Right lobe of liver (tissue), 6 donors: ENCODE measurements at regions not wholly inside any gene's neighbourhood (a gene's known extent, or its start where the extent isn't known, plus 50 kb on each side); places are given as distances from the start of the nearest gene placed in this dataset.

Experiments used
- ATAC-seq, 4 donors: fragments of 200-7000 bp; cut with Tn5 transposase; one replicate each; pipeline ENCODE4 v1.9.1; 2020; ENCODE audit warnings: mild to moderate bottlenecking in 4 of 4, moderate library complexity in 4 of 4
- DNase-seq, 3 donors: peaks; one replicate each; pipeline ENCODE4 v3.0.0-alpha.2; 2020
- H3K27ac ChIP-seq, 3 donors: fragments of 200-600 bp; one replicate each; pipeline ENCODE4 v1.8.0; 2022
- H3K27me3 ChIP-seq, 2 donors: fragments of 200-600 bp; one replicate each; pipeline ENCODE4 v1.8.0; 2022
- H3K36me3 ChIP-seq, 4 donors: fragments of 200-600 bp; sonication (generic) in 1 of 4; one replicate each; pipeline versions ENCODE4 v1.5.1 to v1.8.0; 2017 to 2022; ENCODE audit warnings: control low read depth in 1 of 4
- H3K4me1 ChIP-seq, 4 donors: fragments of 200-600 bp; sonication (generic) in 1 of 4; one replicate each; pipeline versions ENCODE4 v1.5.1 to v1.8.0; 2017 to 2022; ENCODE audit warnings: control low read depth in 1 of 4
- H3K4me3 ChIP-seq, 3 donors: fragments of 200-600 bp; one replicate each; pipeline ENCODE4 v1.8.0; 2022
- H3K9me3 ChIP-seq, 4 donors: fragments of 200-600 bp; sonication (generic) in 1 of 4; one replicate each; pipeline versions ENCODE4 v1.5.1 to v1.8.0; 2017 to 2022; ENCODE audit warnings: control low read depth in 1 of 4
- CTCF ChIP-seq, 4 donors: fragments of 200-600 bp in 3 of 4; fragments of 450-650 bp in 1 of 4; IDR thresholded peaks; one replicate each; pipeline versions ENCODE4 v1.5.1 to v1.8.0; 2016 to 2022; ENCODE audit warnings: antibody characterized with exemption in 4 of 4, mild to moderate bottlenecking in 2 of 4
- POLR2A ChIP-seq: fragments of 450-650 bp; IDR thresholded peaks from one replicate; pipeline ENCODE4 v1.6.1; 2017; ENCODE audit warnings: antibody characterized with exemption, mild to moderate bottlenecking
- WGBS: methylation state at CpG from one replicate; pipeline ENCODE4 v1.1.6; 2018; ENCODE audit warnings: low coverage, low lambda C conversion rate; ENCODE audit not compliant: insufficient coverage; ENCODE audit errors: missing lambda C conversion rate; 5-methylcytosine and 5-hydroxymethylcytosine counted together
- intact Hi-C, 2 donors: fragments of 100-400 bp; cut with DNase I; formaldehyde crosslinking; loops; one replicate each; pipeline versions ENCODE4 v1.11.2 to v1.14.1; 2022
- donor health status: DM: no; HTN: yes; CAD: no.
- donor health status: DM: no; HTN: no; CAD: no.
- donor health status: DM: no; HTN: no; CAD: no.
- donor health status: DM: no; HTN: yes; CAD: no.
- donor health status: DM: no; HTN: yes; CAD: no.

- H3K27ac ChIP-seq, result no peak overlapping the region
- intact Hi-C loops, result loop anchor here in 1 of 2 donors (10.0 kb wide), 1 partner anchor 174 kb away; no protein-coding TSS in a partner anchor
- no peaks in the 10 kb centered on the region for H3K4me1 ChIP-seq
- H3K4me3 ChIP-seq, result no peak overlapping the region
- H3K9me3 ChIP-seq, result no peaks in the 10 kb centered on the region
- TF ChIP-seq POLR2A (no peak), CTCF (IDR thresholded peaks at IDR 0.05) (no peak)
- ATAC-seq (peak in 3 of 4 donors; percentile 18 to 80 (median 58)), DNase-seq (peak in 1 of 3 donors; percentile 27)
- H3K27me3 ChIP-seq, result no peaks in the 10 kb centered on the region
- 47% methylated on average over 4 of the region's 4 CpGs for WGBS
- no peaks in the 10 kb centered on the region for H3K36me3 ChIP-seq
These were observed 302.7 kb downstream of the DUSP10 start for GRCh38 chr1:221439008-221439746.

GRCh38 chr1:221439747-221440501, 302.0 kb downstream of the DUSP10 start:
- peak overlapping the region in 1 of 3 donors; percentile 18 for H3K27ac ChIP-seq
- no peaks in the 10 kb centered on the region for H3K4me1 ChIP-seq
- intact Hi-C loops, result loop anchor here in 1 of 2 donors (10.0 kb wide), 1 partner anchor 175 kb away; no protein-coding TSS in a partner anchor
- DNase-seq, result no peak
- no peak overlapping the region for H3K4me3 ChIP-seq
- TF ChIP-seq CTCF (IDR thresholded peaks at IDR 0.05) (no peak), POLR2A (no peak)
- H3K36me3 ChIP-seq, result no peaks in the 10 kb centered on the region
- H3K27me3 ChIP-seq, result no peaks in the 10 kb centered on the region
- H3K9me3 ChIP-seq, result no peaks in the 10 kb centered on the region
- ATAC-seq, result peak; percentile 33 to 83 (median 55)
- 42% methylated on average over 4 of the region's 4 CpGs for WGBS

GRCh38 chr1:221440658-221441057, 301.2 kb downstream of the DUSP10 start:
- Histone ChIP-seq H3K27ac (no peak overlapping the region), H3K4me1 (no peaks in the 10 kb centered on the region), H3K27me3 (no peaks in the 10 kb centered on the region), H3K9me3 (no peaks in the 10 kb centered on the region), H3K4me3 (no peak overlapping the region), H3K36me3 (no peaks in the 10 kb centered on the region)
- TF ChIP-seq CTCF (IDR thresholded peaks at IDR 0.05), result no peak
- no peak for TF ChIP-seq POLR2A
- no peak for DNase-seq
- peak; percentile 12 to 46 (median 40) for ATAC-seq
- 61% methylated on average over 5 of the region's 5 CpGs for WGBS
- intact Hi-C loops, result no loop called here

- ATAC-seq, result no peak
- no peak for TF ChIP-seq CTCF (IDR thresholded peaks at IDR 0.05)
- no peak for TF ChIP-seq POLR2A
- H3K9me3 ChIP-seq, result no peaks in the 10 kb centered on the region
- no peak overlapping the region for H3K4me3 ChIP-seq
- intact Hi-C loops, result no loop called here
- H3K36me3 ChIP-seq, result no peaks in the 10 kb centered on the region
- no peak overlapping the region for H3K27ac ChIP-seq
- H3K4me1 ChIP-seq, result no peaks in the 10 kb centered on the region
- H3K27me3 ChIP-seq, result no peaks in the 10 kb centered on the region
- 70% methylated on average over 3 of the region's 3 CpGs for WGBS
- no peak for DNase-seq
These were observed 299.8 kb downstream of the DUSP10 start for GRCh38 chr1:221442056-221442455.
